Neural cell (in vitro differentiated cells): ENCODE measurements at regions not wholly inside any gene's neighbourhood (a gene's known extent, or its start where the extent isn't known, plus 50 kb on each side); places are given as distances from the start of the nearest gene placed in this dataset.

Experiments used
- H2AFZ ChIP-seq: fragments of 200-600, 300-800 bp; sonication (generic), shearing (Covaris generic); 2 replicates; pipeline ENCODE4 v1.6.0; 2014; ENCODE audit warnings: low read depth, mild to moderate bottlenecking, antibody characterized with exemption, low read length, moderate library complexity
- H3F3A ChIP-seq: fragments of 200-600 bp; shearing (Covaris generic); 2 replicates; pipeline ENCODE4 v1.6.1; 2016; ENCODE audit warnings: mild to moderate bottlenecking, moderate library complexity, mixed read lengths, antibody characterized with exemption, low read length; ENCODE audit not compliant: insufficient read depth, poor library complexity, severe bottlenecking
- H3K27ac ChIP-seq: fragments of 200-600, 300-800 bp; sonication (generic), shearing (Covaris generic); 2 replicates; pipeline ENCODE4 v1.5.1; 2014; ENCODE audit warnings: mild to moderate bottlenecking, low read length, moderate library complexity
- H3K27me3 ChIP-seq: fragments of 300-800, 200-600 bp; sonication (generic), shearing (Covaris generic); 2 replicates; pipeline ENCODE4 v1.6.0; 2014; ENCODE audit warnings: mild to moderate bottlenecking, low read depth, low read length, moderate library complexity; ENCODE audit not compliant: insufficient read depth
- H3K36me3 ChIP-seq: fragments of 300-800, 200-600 bp; sonication (generic), shearing (Covaris generic); 2 replicates; pipeline ENCODE4 v1.5.1; 2014; ENCODE audit warnings: mild to moderate bottlenecking, antibody characterized with exemption, low read length, moderate library complexity; ENCODE audit not compliant: insufficient read depth
- H3K4me2 ChIP-seq: fragments of 300-800, 200-600 bp; sonication (generic), shearing (Covaris generic); 2 replicates; pipeline ENCODE4 v1.6.0; 2014; ENCODE audit warnings: mild to moderate bottlenecking, low read length
- H3K4me3 ChIP-seq: fragments of 300-800, 200-600 bp; sonication (generic), shearing (Covaris generic); 2 replicates; pipeline ENCODE4 v1.5.1; 2014; ENCODE audit warnings: mild to moderate bottlenecking, low read length, moderate library complexity
- H3K79me2 ChIP-seq: fragments of 200-600 bp; shearing (Covaris generic); replicated peaks from 2 replicates; pipeline ENCODE4 v1.6.0; 2014; ENCODE audit warnings: mild to moderate bottlenecking, low read length, moderate library complexity; ENCODE audit not compliant: insufficient read depth
- H3K9ac ChIP-seq: fragments of 300-800, 200-600 bp; sonication (generic), shearing (Covaris generic); 2 replicates; pipeline ENCODE4 v1.6.1; 2016; ENCODE audit warnings: mild to moderate bottlenecking, low read length, mixed read lengths
- H3K9me2 ChIP-seq: fragments of 200-600 bp; shearing (Covaris generic); 2 replicates; pipeline ENCODE4 v1.6.1; 2016; ENCODE audit warnings: mild to moderate bottlenecking, low read length, mixed read lengths; ENCODE audit not compliant: insufficient read depth
- H3K9me3 ChIP-seq: fragments of 200-600, 300-800 bp; sonication (generic), shearing (Covaris generic); 2 replicates; pipeline ENCODE4 v1.6.1; 2016; ENCODE audit warnings: mild to moderate bottlenecking, mixed run types, low read length, moderate library complexity, mixed read lengths
- H4K20me1 ChIP-seq: fragments of 200-600 bp; shearing (Covaris generic); 2 replicates; pipeline ENCODE4 v1.6.1; 2016; ENCODE audit warnings: mild to moderate bottlenecking, mixed run types; ENCODE audit not compliant: insufficient read depth
- CTCF ChIP-seq: fragments of 450-650 bp; IDR thresholded peaks from 2 replicates; pipeline ENCODE4 v1.5.1; 2014; ENCODE audit warnings: antibody characterized with exemption, mild to moderate bottlenecking, moderate library complexity; ENCODE audit not compliant: poor library complexity, severe bottlenecking
- EP300 ChIP-seq: fragments of 450-650 bp; conservative IDR thresholded peaks from 2 replicates; pipeline ENCODE4 v1.6.1; 2014; ENCODE audit warnings: antibody characterized with exemption, mild to moderate bottlenecking, moderate library complexity; ENCODE audit not compliant: poor library complexity, severe bottlenecking
- EZH2 ChIP-seq: fragments of 200-600, 300-800 bp; shearing (Covaris generic), sonication (generic); IDR thresholded peaks from 2 replicates; pipeline ENCODE4 v1.6.1; 2014; ENCODE audit warnings: antibody characterized with exemption, low read length, borderline replicate concordance, mild to moderate bottlenecking; ENCODE audit not compliant: insufficient read depth, poor library complexity, severe bottlenecking
- MXI1 ChIP-seq: fragments of 450-650 bp; conservative IDR thresholded peaks from 2 replicates; pipeline ENCODE4 v1.6.1; 2014; ENCODE audit warnings: antibody characterized with exemption, mild to moderate bottlenecking; ENCODE audit not compliant: poor library complexity, severe bottlenecking
- POLR2AphosphoS5 ChIP-seq: IDR thresholded peaks from 2 replicates; pipeline ENCODE4 v1.6.1; 2012
- RAD21 ChIP-seq: fragments of 450-650 bp; conservative IDR thresholded peaks from 2 replicates; pipeline ENCODE4 v1.6.1; 2014; ENCODE audit warnings: antibody characterized with exemption, mild to moderate bottlenecking, moderate library complexity
- REST ChIP-seq: IDR thresholded peaks from 2 replicates; pipeline ENCODE4 v1.6.1; 2012; ENCODE audit warnings: borderline replicate concordance
- SMC3 ChIP-seq: fragments of 450-650 bp; conservative IDR thresholded peaks from 2 replicates; pipeline ENCODE4 v1.6.1; 2014; ENCODE audit warnings: antibody characterized with exemption, mild to moderate bottlenecking, moderate library complexity; ENCODE audit not compliant: poor library complexity
- TAF1 ChIP-seq: IDR thresholded peaks from 2 replicates; pipeline ENCODE4 v1.6.1; 2012; ENCODE audit warnings: low read depth

- Histone ChIP-seq H3K9me3 (no peaks in the 10 kb centered on the region), H3F3A (no peaks in the 10 kb centered on the region), H3K79me2 (no peaks in the 10 kb centered on the region), H3K9ac (no peak overlapping the region), H3K27ac (no peak overlapping the region), H3K27me3 (no peaks in the 10 kb centered on the region), H3K4me3 (no peak overlapping the region), H3K9me2 (no peaks in the 10 kb centered on the region), H2AFZ (no peak overlapping the region), H3K36me3 (no peaks in the 10 kb centered on the region), H3K4me2 (no peak overlapping the region), H4K20me1 (no peaks in the 10 kb centered on the region)
- no peak for TF ChIP-seq POLR2AphosphoS5
- no peak for TF ChIP-seq RAD21
- TF ChIP-seq SMC3: no peak
- TF ChIP-seq REST: no peak
- no peak for TF ChIP-seq EP300
- no peak for TF ChIP-seq MXI1
- no peak for TF ChIP-seq TAF1
- TF ChIP-seq CTCF: no peak
- TF ChIP-seq EZH2: no peak
These were observed 706.2 kb upstream of the CBLB start for GRCh38 chr3:106575029-106575428.

- Histone ChIP-seq H3K27ac (no peak overlapping the region), H3K36me3 (no peaks in the 10 kb centered on the region), H3K27me3 (no peaks in the 10 kb centered on the region), H3K9me2 (no peaks in the 10 kb centered on the region), H3K4me3 (no peak overlapping the region), H3K79me2 (no peaks in the 10 kb centered on the region), H3K4me2 (no peak overlapping the region), H3K9me3 (no peaks in the 10 kb centered on the region), H3F3A (no peaks in the 10 kb centered on the region), H4K20me1 (no peaks in the 10 kb centered on the region), H3K9ac (no peak overlapping the region), H2AFZ (no peak overlapping the region)
- no peak for TF ChIP-seq REST
- TF ChIP-seq POLR2AphosphoS5: no peak
These were observed 708.4 kb upstream of the CBLB start for GRCh38 chr3:106577241-106577640.
